ENCODE measurements at regions not wholly inside any gene's neighbourhood (a gene's known extent, or its start where the extent isn't known, plus 50 kb on each side); places are given as distances from the start of the nearest gene placed in this dataset.

DNA sequence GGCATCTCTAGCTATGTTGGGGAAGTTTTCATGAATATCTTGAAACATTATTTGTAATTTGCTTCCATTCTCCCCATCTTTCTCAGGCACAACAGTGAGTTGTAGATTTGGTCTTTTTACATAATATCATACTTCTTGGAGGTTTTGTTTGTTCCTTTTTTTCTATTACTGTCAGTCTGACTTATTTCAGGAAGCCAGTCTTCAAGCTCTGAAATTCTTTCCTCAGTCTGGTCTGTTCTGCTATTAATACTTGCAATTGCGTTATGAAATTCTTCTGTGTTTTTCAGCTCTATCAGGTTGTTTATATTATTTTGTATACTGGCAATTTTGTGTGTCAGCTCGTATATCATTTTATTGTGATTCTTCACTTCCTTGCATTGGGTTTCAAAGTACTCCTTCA is 424.6 kb upstream of the PTBP2 start:
- TF ChIP-seq, protein P1, sequence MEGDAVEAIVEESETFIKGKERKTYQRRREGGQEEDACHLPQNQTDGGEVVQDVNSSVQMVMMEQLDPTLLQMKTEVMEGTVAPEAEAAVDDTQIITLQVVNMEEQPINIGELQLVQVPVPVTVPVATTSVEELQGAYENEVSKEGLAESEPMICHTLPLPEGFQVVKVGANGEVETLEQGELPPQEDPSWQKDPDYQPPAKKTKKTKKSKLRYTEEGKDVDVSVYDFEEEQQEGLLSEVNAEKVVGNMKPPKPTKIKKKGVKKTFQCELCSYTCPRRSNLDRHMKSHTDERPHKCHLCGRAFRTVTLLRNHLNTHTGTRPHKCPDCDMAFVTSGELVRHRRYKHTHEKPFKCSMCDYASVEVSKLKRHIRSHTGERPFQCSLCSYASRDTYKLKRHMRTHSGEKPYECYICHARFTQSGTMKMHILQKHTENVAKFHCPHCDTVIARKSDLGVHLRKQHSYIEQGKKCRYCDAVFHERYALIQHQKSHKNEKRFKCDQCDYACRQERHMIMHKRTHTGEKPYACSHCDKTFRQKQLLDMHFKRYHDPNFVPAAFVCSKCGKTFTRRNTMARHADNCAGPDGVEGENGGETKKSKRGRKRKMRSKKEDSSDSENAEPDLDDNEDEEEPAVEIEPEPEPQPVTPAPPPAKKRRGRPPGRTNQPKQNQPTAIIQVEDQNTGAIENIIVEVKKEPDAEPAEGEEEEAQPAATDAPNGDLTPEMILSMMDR (IDR thresholded peaks at IDR 0.05; ENCODE audit: insufficient read depth, low read depth, low read length): no peak
- TF ChIP-seq EZH2 (IDR thresholded peaks at IDR 0.05; ENCODE audit: insufficient read depth, low read length): no peak

Measured in astrocyte (in vitro differentiated cells and primary cell).